ENCODE measurements at regions not wholly inside any gene's neighbourhood (a gene's known extent, or its start where the extent isn't known, plus 50 kb on each side); places are given as distances from the start of the nearest gene placed in this dataset.

DNA sequence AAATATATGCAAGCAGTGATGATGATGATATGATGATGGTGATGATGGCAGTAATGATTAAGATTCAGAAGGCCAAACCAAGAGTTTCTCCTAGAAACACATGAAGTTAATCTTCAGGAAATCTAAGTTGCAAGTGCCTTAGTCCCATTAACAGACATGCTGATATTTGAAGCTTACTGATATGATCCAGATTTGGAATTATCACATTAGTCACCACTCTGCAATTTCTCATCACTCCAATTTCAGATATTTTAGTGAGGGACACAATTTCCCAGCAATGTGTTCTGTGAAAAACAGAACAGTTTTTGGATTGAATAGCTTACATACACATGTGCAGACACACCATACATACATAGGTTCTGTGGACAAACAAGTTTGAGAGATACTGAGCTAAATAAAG is 411.4 kb upstream of the FAT3 start:
- no TSS peak for BruUV-seq (replicated peaks)
- no peak overlapping the region for H3K27ac ChIP-seq (ENCODE audit: insufficient read depth, low read depth, low read length)
- H3K9ac ChIP-seq (replicated peaks; ENCODE audit: extremely low read depth, insufficient read depth, low read length) = no peak overlapping the region
- H3K36me3 ChIP-seq (ENCODE audit: control insufficient read depth in 2 of 2, extremely low read depth in 1 of 2, insufficient read depth in 2 of 2, low read length in 2 of 2) = no peaks in the 10 kb centered on the region
- H3K4me3 ChIP-seq (replicated peaks in 1 of 3; ENCODE audit: insufficient read depth in 1 of 3, low read depth in 1 of 3, low read length in 3 of 3) = no peak overlapping the region
- ChIA-PET POLR2A (no interaction called here), CTCF (no interaction called here)
- dilution Hi-C loops (cut with MboI; ENCODE audit: extremely low pct_ligation_motif_present, low sequenced_read_pairs) (no loop called here), intact Hi-C loops (cut with micrococcal nuclease) (no loop called here)
- H2AFZ ChIP-seq (ENCODE audit: low read depth, low read length) = no peak overlapping the region
- H3K79me2 ChIP-seq (ENCODE audit: control insufficient read depth, insufficient read depth, low read length) = no peaks in the 10 kb centered on the region
- H3K9me1 ChIP-seq (replicated peaks; ENCODE audit: control insufficient read depth, extremely low read depth, insufficient read depth, low read length) = no peaks in the 10 kb centered on the region
- H3K4me2 ChIP-seq (ENCODE audit: insufficient read depth, low read length) = no peak overlapping the region
- FAIRE-seq (no peak), DNase-seq (ENCODE audit: low read depth, low spot score) (no peak)
- TF ChIP-seq MYC (IDR thresholded peaks at IDR 0.05; ENCODE audit: low read depth, low read length) = no peak
- TF ChIP-seq POLR2A (IDR thresholded peaks at IDR 0.05; ENCODE audit: low read depth, low read length) = no peak
- no peak for TF ChIP-seq JUN (IDR thresholded peaks at IDR 0.05; ENCODE audit: borderline replicate concordance, insufficient read depth, insufficient read length, low read depth)
- no peak for TF ChIP-seq EZH2 (IDR thresholded peaks at IDR 0.05; ENCODE audit: borderline replicate concordance, low read depth, low read length, severe bottlenecking)
- no peak for TF ChIP-seq POLR2AphosphoS5 (IDR thresholded peaks at IDR 0.05; ENCODE audit: insufficient read depth, low read depth, low read length)
- TF ChIP-seq, protein P1, sequence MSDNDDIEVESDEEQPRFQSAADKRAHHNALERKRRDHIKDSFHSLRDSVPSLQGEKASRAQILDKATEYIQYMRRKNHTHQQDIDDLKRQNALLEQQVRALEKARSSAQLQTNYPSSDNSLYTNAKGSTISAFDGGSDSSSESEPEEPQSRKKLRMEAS (IDR thresholded peaks at IDR 0.05; ENCODE audit: insufficient read depth, insufficient read length) = no peak
- no peak for TF ChIP-seq GATA2 (IDR thresholded peaks at IDR 0.05; ENCODE audit: insufficient read depth, insufficient read length, low read depth, low read length)
- TF ChIP-seq FOS (IDR thresholded peaks at IDR 0.05; ENCODE audit: borderline replicate concordance, insufficient read depth, low read length) = no peak
- TF ChIP-seq, protein P2, sequence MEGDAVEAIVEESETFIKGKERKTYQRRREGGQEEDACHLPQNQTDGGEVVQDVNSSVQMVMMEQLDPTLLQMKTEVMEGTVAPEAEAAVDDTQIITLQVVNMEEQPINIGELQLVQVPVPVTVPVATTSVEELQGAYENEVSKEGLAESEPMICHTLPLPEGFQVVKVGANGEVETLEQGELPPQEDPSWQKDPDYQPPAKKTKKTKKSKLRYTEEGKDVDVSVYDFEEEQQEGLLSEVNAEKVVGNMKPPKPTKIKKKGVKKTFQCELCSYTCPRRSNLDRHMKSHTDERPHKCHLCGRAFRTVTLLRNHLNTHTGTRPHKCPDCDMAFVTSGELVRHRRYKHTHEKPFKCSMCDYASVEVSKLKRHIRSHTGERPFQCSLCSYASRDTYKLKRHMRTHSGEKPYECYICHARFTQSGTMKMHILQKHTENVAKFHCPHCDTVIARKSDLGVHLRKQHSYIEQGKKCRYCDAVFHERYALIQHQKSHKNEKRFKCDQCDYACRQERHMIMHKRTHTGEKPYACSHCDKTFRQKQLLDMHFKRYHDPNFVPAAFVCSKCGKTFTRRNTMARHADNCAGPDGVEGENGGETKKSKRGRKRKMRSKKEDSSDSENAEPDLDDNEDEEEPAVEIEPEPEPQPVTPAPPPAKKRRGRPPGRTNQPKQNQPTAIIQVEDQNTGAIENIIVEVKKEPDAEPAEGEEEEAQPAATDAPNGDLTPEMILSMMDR (IDR thresholded peaks at IDR 0.05; ENCODE audit: extremely low read depth in 1 of 2, insufficient read depth in 1 of 2, low read depth in 1 of 2, low read length in 2 of 2) = no peak
- H4K20me1 ChIP-seq (replicated peaks; ENCODE audit: control insufficient read depth, extremely low read depth, insufficient read depth, low read length) = no peaks in the 10 kb centered on the region
- no peaks in the 10 kb centered on the region for H3K4me1 ChIP-seq (ENCODE audit: control insufficient read depth, extremely low read depth, insufficient read depth, low read length)
- H3K9me3 ChIP-seq (replicated peaks; ENCODE audit: control insufficient read depth, insufficient read depth, low read length) = no peaks in the 10 kb centered on the region
- H3K27me3 ChIP-seq (ENCODE audit: control insufficient read depth in 2 of 2, insufficient read depth in 2 of 2, low read length in 2 of 2) = no peaks in the 10 kb centered on the region

Measured in endothelial cell of umbilical vein (primary cell).